HepG2 (cell line): ENCODE measurements at regions not wholly inside any gene's neighbourhood (a gene's known extent, or its start where the extent isn't known, plus 50 kb on each side); places are given as distances from the start of the nearest gene placed in this dataset.

Experiments
- ATAC-seq: fragments of 200-7000 bp; cut with Tn5 transposase; 3 replicates; pipeline ENCODE4 v1.9.1; 2020; ENCODE audit warnings: mild to moderate bottlenecking, moderate library complexity
- BruUV-seq: library from RNA; stranded (reverse); fragments of 400-500 nt; replicated peaks from 2 replicates; lab custom pipeline; 2021; lab: Mats Ljungman, UMichigan
- CTCF ChIA-PET: fragments of 300-600 bp; formaldehyde crosslinking; extraction: SDS; loops from one replicate; lab custom pipeline; 2021; ENCODE audit warnings: low total read pairs, inconsistent platforms, low intra/inter-chr PET ratio; lab: Yijun Ruan, JAX
- POLR2A ChIA-PET: fragments of 350-600 bp; sonication (Branson Sonifier 250); formaldehyde crosslinking; loops from one replicate; lab custom pipeline; 2020; ENCODE audit warnings: antibody characterized with exemption, inconsistent platforms; lab: Yijun Ruan, JAX
- DNase-seq: peaks from one replicate; pipeline ENCODE4 v3.0.0-alpha.2; 2015; ENCODE audit warnings: low spot score
- FAIRE-seq: peaks from 3 replicates; lab custom pipeline; 2011; peaks lifted over from hg19 to GRCh38; lab: Jason Lieb, UNC
- H2AFZ ChIP-seq: one replicate; pipeline ENCODE4 v1.6.1; 2011; ENCODE audit warnings: low read length, inconsistent platforms
- H3K27ac ChIP-seq: fragments of 300-600 bp; 3 replicates; pipeline ENCODE4 v1.8.0; 2011; ENCODE audit warnings: mixed run types, mild to moderate bottlenecking, mixed read lengths, low read length, inconsistent platforms; ENCODE audit not compliant: insufficient read depth; ENCODE audit errors: extremely low read length
- H3K27me3 ChIP-seq, 2 experiments: fragments of 200-600 bp in 1 of 2; 2 replicates in 1 of 2; 3 replicates in 1 of 2; pipeline versions ENCODE4 v1.6.0 to v1.8.0; 2011; ENCODE audit warnings: low read length in 2 of 2, mild to moderate bottlenecking in 2 of 2, moderate library complexity in 2 of 2, inconsistent platforms in 1 of 2; ENCODE audit not compliant: insufficient read depth in 2 of 2, control insufficient read depth in 1 of 2
- H3K36me3 ChIP-seq, 2 experiments: fragments of 200-600 bp in 1 of 2; replicated peaks in 1 of 2; 2 replicates in 1 of 2; 3 replicates in 1 of 2; pipeline versions ENCODE4 v1.5.1 to v1.8.0; 2011; ENCODE audit warnings: low read length in 2 of 2, inconsistent platforms in 1 of 2; ENCODE audit not compliant: insufficient read depth in 2 of 2, control insufficient read depth in 1 of 2
- H3K4me1 ChIP-seq: 2 replicates; pipeline ENCODE4 v1.5.1; 2012; ENCODE audit warnings: low read length, inconsistent platforms; ENCODE audit not compliant: insufficient read depth
- H3K4me2 ChIP-seq: 2 replicates; pipeline ENCODE4 v1.6.0; 2011; ENCODE audit warnings: low read depth, low read length, inconsistent platforms
- H3K4me3 ChIP-seq, 3 experiments: fragments of 200-600 bp in 1 of 3; sonication (generic), shearing (Covaris generic) in 1 of 3; replicated peaks in 1 of 3; 2 replicates each; pipeline ENCODE4 v1.5.1; 2011 to 2016; ENCODE audit warnings: low read length in 3 of 3, inconsistent platforms in 2 of 3, low read depth in 2 of 3, mild to moderate bottlenecking in 2 of 3, control low read depth in 1 of 3, mixed read lengths in 1 of 3; ENCODE audit not compliant: insufficient read depth in 1 of 3
- H3K79me2 ChIP-seq: one replicate; pipeline ENCODE4 v1.6.1; 2011; ENCODE audit warnings: low read length, inconsistent platforms; ENCODE audit not compliant: insufficient read depth
- H3K9ac ChIP-seq: 2 replicates; pipeline ENCODE4 v1.6.0; 2011; ENCODE audit warnings: mild to moderate bottlenecking, low read depth, low read length, inconsistent platforms; ENCODE audit not compliant: insufficient read depth
- H3K9me3 ChIP-seq: 2 replicates; pipeline ENCODE4 v1.5.1; 2012; ENCODE audit warnings: mild to moderate bottlenecking, low read length
- H4K20me1 ChIP-seq: 2 replicates; pipeline ENCODE4 v1.6.0; 2011; ENCODE audit warnings: inconsistent platforms, mild to moderate bottlenecking, low read length, moderate library complexity; ENCODE audit not compliant: insufficient read depth
- ARID2 ChIP-seq: sonication (generic); formaldehyde crosslinking; IDR thresholded peaks from 2 replicates; pipeline ENCODE4 v1.8.1; 2022; ENCODE audit warnings: mild to moderate bottlenecking, missing genetic modification reagents, borderline replicate concordance
- DPF2 ChIP-seq: sonication (generic); formaldehyde crosslinking; IDR thresholded peaks from 2 replicates; pipeline ENCODE4 v1.4.0; 2020; ENCODE audit warnings: mild to moderate bottlenecking, low read depth, missing genetic modification reagents, borderline replicate concordance
- FLYWCH1 ChIP-seq: sonication (generic); formaldehyde crosslinking; IDR thresholded peaks from 2 replicates; pipeline ENCODE4 v1.8.1; 2023; ENCODE audit warnings: mild to moderate bottlenecking, missing genetic modification reagents
- FOXK1 ChIP-seq: sonication (generic); formaldehyde crosslinking; IDR thresholded peaks from 2 replicates; pipeline ENCODE4 v1.4.0; 2020; ENCODE audit warnings: low read depth, missing genetic modification reagents, borderline replicate concordance
- JUN ChIP-seq: sonication (generic); formaldehyde crosslinking; IDR thresholded peaks from 2 replicates; pipeline ENCODE4 v1.4.0; 2020; ENCODE audit warnings: mild to moderate bottlenecking, missing genetic modification reagents
- MIER2 ChIP-seq: IDR thresholded peaks from 2 replicates; pipeline ENCODE4 v1.6.1; 2016; ENCODE audit warnings: missing biosample characterization, missing genetic modification reagents
- MZF1 ChIP-seq: sonication (generic); formaldehyde crosslinking; IDR thresholded peaks from 2 replicates; pipeline ENCODE4 v1.8.1; 2023; ENCODE audit warnings: mild to moderate bottlenecking, missing genetic modification reagents, borderline replicate concordance
- PATZ1 ChIP-seq: sonication (generic); formaldehyde crosslinking; IDR thresholded peaks from 2 replicates; pipeline ENCODE4 v1.4.0; 2020; ENCODE audit warnings: missing genetic modification reagents
- POLR2AphosphoS2 ChIP-seq: IDR thresholded peaks from 2 replicates; pipeline ENCODE4 v1.6.1; 2011; ENCODE audit warnings: low read depth, low read length, improper control_type of control experiment
- SETDB1 ChIP-seq: sonication (generic); formaldehyde crosslinking; IDR thresholded peaks from 2 replicates; pipeline ENCODE4 v1.5.1; 2020; ENCODE audit warnings: missing genetic modification reagents, mild to moderate bottlenecking, borderline replicate concordance
- SKI ChIP-seq: fragments of 450-650 bp; IDR thresholded peaks from one replicate; pipeline ENCODE4 v1.6.1; 2018; ENCODE audit warnings: mild to moderate bottlenecking; ENCODE audit not compliant: partially characterized antibody
- XRCC5 ChIP-seq: fragments of 200-400 bp; formaldehyde crosslinking; optimal IDR thresholded peaks from 2 replicates; pipeline ENCODE3; 2017; ENCODE audit warnings: mild to moderate bottlenecking, low read length
- ZFP36L1 ChIP-seq: sonication (generic); formaldehyde crosslinking; IDR thresholded peaks from 2 replicates; pipeline ENCODE4 v1.8.0; 2022; ENCODE audit warnings: mild to moderate bottlenecking, missing genetic modification reagents, moderate library complexity
- ZMYM2 ChIP-seq: sonication (generic); formaldehyde crosslinking; IDR thresholded peaks from 2 replicates; pipeline ENCODE4 v1.8.0; 2022; ENCODE audit warnings: mild to moderate bottlenecking, missing genetic modification reagents
- ZNF143 ChIP-seq: sonication (generic); formaldehyde crosslinking; IDR thresholded peaks from 2 replicates; pipeline ENCODE4 v1.4.0; 2020; ENCODE audit warnings: missing genetic modification reagents
- ZNF431 ChIP-seq: sonication (generic); formaldehyde crosslinking; IDR thresholded peaks from 2 replicates; pipeline ENCODE4 v1.9.0; 2022; ENCODE audit warnings: missing genetic modification reagents, low read depth, mild to moderate bottlenecking, borderline replicate concordance
- WGBS: methylation state at CpG from one replicate; pipeline ENCODE4 v1.1.6; 2017; ENCODE audit warnings: low lambda C conversion rate; 5-methylcytosine and 5-hydroxymethylcytosine counted together
- in situ Hi-C: cut with HindIII; loops from 2 replicates; pipeline ENCODE4 v1.10.0; 2017; ENCODE audit warnings: low pct_unique_long_range_greater_than_20kb; ENCODE audit not compliant: extremely low pct_ligation_motif_present
- intact Hi-C: fragments of 100-400 bp; cut with micrococcal nuclease; formaldehyde crosslinking; loops from one replicate; pipeline ENCODE4 v1.10.0; 2022; ENCODE audit not compliant: unreplicated experiment
- TF ChIP-seq, protein P1 (sequence below): sonication (generic); formaldehyde crosslinking; IDR thresholded peaks from 2 replicates; pipeline ENCODE4 v1.4.0; 2020; ENCODE audit warnings: mild to moderate bottlenecking, missing genetic modification reagents
- TF ChIP-seq, protein P2 (sequence below): sonication (generic); formaldehyde crosslinking; IDR thresholded peaks from 2 replicates; pipeline ENCODE4 v1.8.1; 2023; ENCODE audit warnings: missing genetic modification reagents, mild to moderate bottlenecking, borderline replicate concordance

DNA sequence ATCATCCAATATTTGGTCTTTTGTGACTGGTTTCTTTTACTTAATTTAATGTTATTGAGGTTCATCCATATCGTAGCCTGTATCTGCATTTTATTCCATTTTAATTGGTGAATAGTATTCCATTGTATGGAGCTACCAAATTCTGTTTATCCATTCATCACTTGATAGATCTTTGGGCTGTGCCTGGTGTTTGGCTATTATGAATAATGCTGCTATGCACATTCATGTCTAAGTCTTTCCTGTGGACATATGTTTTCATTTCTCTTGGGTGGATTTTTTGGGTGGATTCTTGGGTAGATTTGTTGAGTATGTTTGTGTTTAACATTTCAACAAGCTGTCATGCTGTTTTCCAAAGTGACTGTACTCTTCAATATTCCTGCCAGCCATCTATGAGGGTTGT, 52.5 kb upstream of the NEDD4L start:
- Histone ChIP-seq H3K9ac (no peak overlapping the region), H3K27ac (no peak overlapping the region), H3K4me1 (peaks cover 43% of the 10 kb centered on the region), H3K4me2 (no peak overlapping the region), H2AFZ (no peak overlapping the region), H3K27me3 (no peaks in the 10 kb centered on the region), H4K20me1 (no peaks in the 10 kb centered on the region), H3K79me2 (no peaks in the 10 kb centered on the region), H3K9me3 (no peaks in the 10 kb centered on the region), H3K4me3 (no peak overlapping the region), H3K36me3 (no peaks in the 10 kb centered on the region)
- in situ Hi-C loops: no loop called here
- POLR2A ChIA-PET: no interaction called here
- FAIRE-seq (no peak), DNase-seq (no peak), ATAC-seq (no peak)
- intact Hi-C loops: no loop called here
- TF ChIP-seq JUN (CRISPR knock-in tag) (no peak), ZFP36L1 (CRISPR knock-in tag) (no peak), POLR2AphosphoS2 (no peak), ZMYM2 (CRISPR knock-in tag) (no peak), MZF1 (CRISPR knock-in tag) (no peak), SKI (no peak), FOXK1 (no peak), PATZ1 (CRISPR knock-in tag) (no peak), MIER2 (CRISPR knock-in tag) (no peak), DPF2 (CRISPR knock-in tag) (no peak), ZNF431 (CRISPR knock-in tag) (no peak), ARID2 (CRISPR knock-in tag) (no peak), SETDB1 (CRISPR knock-in tag) (no peak), ZNF143 (CRISPR knock-in tag) (no peak), FLYWCH1 (CRISPR knock-in tag) (no peak), XRCC5 (no peak)
- TF ChIP-seq, protein P1, sequence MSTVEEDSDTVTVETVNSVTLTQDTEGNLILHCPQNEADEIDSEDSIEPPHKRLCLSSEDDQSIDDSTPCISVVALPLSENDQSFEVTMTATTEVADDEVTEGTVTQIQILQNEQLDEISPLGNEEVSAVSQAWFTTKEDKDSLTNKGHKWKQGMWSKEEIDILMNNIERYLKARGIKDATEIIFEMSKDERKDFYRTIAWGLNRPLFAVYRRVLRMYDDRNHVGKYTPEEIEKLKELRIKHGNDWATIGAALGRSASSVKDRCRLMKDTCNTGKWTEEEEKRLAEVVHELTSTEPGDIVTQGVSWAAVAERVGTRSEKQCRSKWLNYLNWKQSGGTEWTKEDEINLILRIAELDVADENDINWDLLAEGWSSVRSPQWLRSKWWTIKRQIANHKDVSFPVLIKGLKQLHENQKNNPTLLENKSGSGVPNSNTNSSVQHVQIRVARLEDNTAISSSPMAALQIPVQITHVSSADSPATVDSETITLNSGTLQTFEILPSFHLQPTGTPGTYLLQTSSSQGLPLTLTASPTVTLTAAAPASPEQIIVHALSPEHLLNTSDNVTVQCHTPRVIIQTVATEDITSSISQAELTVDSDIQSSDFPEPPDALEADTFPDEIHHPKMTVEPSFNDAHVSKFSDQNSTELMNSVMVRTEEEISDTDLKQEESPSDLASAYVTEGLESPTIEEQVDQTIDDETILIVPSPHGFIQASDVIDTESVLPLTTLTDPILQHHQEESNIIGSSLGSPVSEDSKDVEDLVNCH (CRISPR knock-in tag): no peak
- TF ChIP-seq, protein P2, sequence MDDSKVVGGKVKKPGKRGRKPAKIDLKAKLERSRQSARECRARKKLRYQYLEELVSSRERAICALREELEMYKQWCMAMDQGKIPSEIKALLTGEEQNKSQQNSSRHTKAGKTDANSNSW (CRISPR knock-in tag): no peak
- BruUV-seq: no TSS peak
- CTCF ChIA-PET: no interaction called here
- 87% methylated on average over 1 of the region's 1 CpG for WGBS
